OCI-LY7 (cell line): ENCODE measurements at regions not wholly inside any gene's neighbourhood (a gene's known extent, or its start where the extent isn't known, plus 50 kb on each side); places are given as distances from the start of the nearest gene placed in this dataset.

Experiments used
- BruUV-seq: library from RNA; stranded (reverse); fragments of 400-500 nt; replicated peaks from 2 replicates; lab custom pipeline; 2021; lab: Mats Ljungman, UMichigan
- CTCF ChIA-PET: fragments of 300-600 bp; sonication (Branson Sonifier 250); formaldehyde crosslinking; loops from one replicate; lab custom pipeline; 2022; ENCODE audit warnings: antibody characterized with exemption; ENCODE audit not compliant: unreplicated experiment; lab: Charles Lee
- POLR2A ChIA-PET: fragments of 300-600 bp; sonication (Branson Sonifier 250); formaldehyde crosslinking; loops from one replicate; lab custom pipeline; 2022; ENCODE audit warnings: antibody characterized with exemption; lab: Charles Lee
- DNase-seq: peaks from one replicate; pipeline ENCODE4 v3.0.0-alpha.2; 2015; ENCODE audit warnings: low spot score
- H2AFZ ChIP-seq: fragments of 200-600 bp; sonication (generic), shearing (Covaris generic); 2 replicates; pipeline ENCODE4 v1.6.1; 2014; ENCODE audit warnings: mild to moderate bottlenecking, antibody characterized with exemption, low read length, moderate library complexity
- H3K27ac ChIP-seq: fragments of 200-600 bp; sonication (generic); 2 replicates; pipeline ENCODE4 v1.5.1; 2014; ENCODE audit warnings: mixed run types, low read depth, mild to moderate bottlenecking, moderate library complexity, low read length, inconsistent platforms; ENCODE audit not compliant: poor library complexity, severe bottlenecking
- H3K36me3 ChIP-seq: fragments of 200-600 bp; sonication (generic); 2 replicates; pipeline ENCODE4 v1.6.1; 2014; ENCODE audit warnings: mild to moderate bottlenecking, antibody characterized with exemption, low read length, moderate library complexity, mixed read lengths; ENCODE audit not compliant: insufficient read depth
- H3K4me1 ChIP-seq: fragments of 200-600 bp; sonication (generic); 2 replicates; pipeline ENCODE4 v1.5.1; 2014; ENCODE audit warnings: mild to moderate bottlenecking, low read length; ENCODE audit not compliant: insufficient read depth, poor library complexity, severe bottlenecking
- H3K4me2 ChIP-seq: fragments of 200-600 bp; sonication (generic); 2 replicates; pipeline ENCODE4 v1.6.1; 2014; ENCODE audit warnings: mild to moderate bottlenecking, low read length
- H3K4me3 ChIP-seq: fragments of 200-600 bp; sonication (generic); 2 replicates; pipeline ENCODE4 v1.5.1; 2014; ENCODE audit warnings: mild to moderate bottlenecking, low read depth, low read length; ENCODE audit not compliant: poor library complexity, severe bottlenecking
- H3K79me2 ChIP-seq: fragments of 200-600 bp; sonication (generic); 2 replicates; pipeline ENCODE4 v1.6.1; 2016; ENCODE audit warnings: low read depth, mild to moderate bottlenecking, low read length, moderate library complexity, mixed read lengths; ENCODE audit not compliant: insufficient read depth
- H3K9me2 ChIP-seq: fragments of 200-600 bp; sonication (generic); 2 replicates; pipeline ENCODE4 v1.6.1; 2016; ENCODE audit warnings: mild to moderate bottlenecking, low read length, mixed read lengths; ENCODE audit not compliant: insufficient read depth
- H3K9me3 ChIP-seq: fragments of 200-600 bp; sonication (generic); 2 replicates; pipeline ENCODE4 v1.6.1; 2014; ENCODE audit warnings: mild to moderate bottlenecking, mixed run types, low read length, mixed read lengths
- H4K20me1 ChIP-seq: fragments of 200-600 bp; sonication (generic); 2 replicates; pipeline ENCODE4 v1.6.1; 2014; ENCODE audit warnings: mild to moderate bottlenecking, antibody characterized with exemption, low read length, moderate library complexity, mixed read lengths; ENCODE audit not compliant: insufficient read depth
- EZH2phosphoT487 ChIP-seq: fragments of 200-600 bp; sonication (generic); IDR thresholded peaks from 2 replicates; pipeline ENCODE4 v1.6.1; 2018; ENCODE audit warnings: low read depth, borderline replicate concordance, mild to moderate bottlenecking, mixed run types, antibody characterized with exemption, low read length, moderate library complexity, mixed read lengths
- intact Hi-C: fragments of 100-400 bp; cut with micrococcal nuclease; formaldehyde crosslinking; loops from one replicate; pipeline ENCODE4 v1.10.0; 2022; ENCODE audit not compliant: unreplicated experiment
- TF ChIP-seq, protein P1 (sequence below): fragments of 200-600 bp; sonication (generic); conservative IDR thresholded peaks from 2 replicates; pipeline ENCODE4 v1.5.1; 2014; ENCODE audit warnings: mild to moderate bottlenecking, antibody characterized with exemption, low read length, moderate library complexity, mixed read lengths

- CTCF ChIA-PET: interaction anchor here (0.5 kb wide), 1 partner anchor 601 kb away, joined by 3 read pairs; no protein-coding TSS in a partner anchor
Measured at GRCh38 chr2:206212673-206213513, 53.2 kb downstream of the EEF1B2 start.

DNA sequence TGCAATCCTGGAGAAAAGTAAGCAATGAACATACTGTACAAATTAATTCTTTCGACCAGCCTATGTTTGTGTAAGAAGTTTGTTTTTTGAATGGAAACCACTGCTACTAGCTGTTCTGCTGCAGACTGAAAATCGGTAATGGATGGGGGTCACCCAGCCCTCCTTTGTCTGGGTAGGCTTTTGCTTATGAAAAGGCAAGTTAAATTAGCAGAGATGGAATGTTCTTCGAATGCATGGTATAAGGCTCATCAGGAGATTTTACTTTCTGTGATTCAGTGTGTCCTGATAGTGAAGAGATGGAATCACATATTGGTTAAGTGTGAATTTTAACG lies 53.8 kb downstream of the EEF1B2 start:
- POLR2A ChIA-PET: no interaction called here
- Histone ChIP-seq H3K4me3 (no peak overlapping the region), H3K9me2 (no peaks in the 10 kb centered on the region), H4K20me1 (no peaks in the 10 kb centered on the region), H3K9me3 (no peaks in the 10 kb centered on the region), H2AFZ (no peak overlapping the region), H3K36me3 (no peaks in the 10 kb centered on the region), H3K4me2 (no peak overlapping the region), H3K27ac (no peak overlapping the region), H3K79me2 (no peaks in the 10 kb centered on the region), H3K4me1 (no peaks in the 10 kb centered on the region)
- CTCF ChIA-PET: no interaction called here
- TF ChIP-seq EZH2phosphoT487: no peak
- TF ChIP-seq, protein P1, sequence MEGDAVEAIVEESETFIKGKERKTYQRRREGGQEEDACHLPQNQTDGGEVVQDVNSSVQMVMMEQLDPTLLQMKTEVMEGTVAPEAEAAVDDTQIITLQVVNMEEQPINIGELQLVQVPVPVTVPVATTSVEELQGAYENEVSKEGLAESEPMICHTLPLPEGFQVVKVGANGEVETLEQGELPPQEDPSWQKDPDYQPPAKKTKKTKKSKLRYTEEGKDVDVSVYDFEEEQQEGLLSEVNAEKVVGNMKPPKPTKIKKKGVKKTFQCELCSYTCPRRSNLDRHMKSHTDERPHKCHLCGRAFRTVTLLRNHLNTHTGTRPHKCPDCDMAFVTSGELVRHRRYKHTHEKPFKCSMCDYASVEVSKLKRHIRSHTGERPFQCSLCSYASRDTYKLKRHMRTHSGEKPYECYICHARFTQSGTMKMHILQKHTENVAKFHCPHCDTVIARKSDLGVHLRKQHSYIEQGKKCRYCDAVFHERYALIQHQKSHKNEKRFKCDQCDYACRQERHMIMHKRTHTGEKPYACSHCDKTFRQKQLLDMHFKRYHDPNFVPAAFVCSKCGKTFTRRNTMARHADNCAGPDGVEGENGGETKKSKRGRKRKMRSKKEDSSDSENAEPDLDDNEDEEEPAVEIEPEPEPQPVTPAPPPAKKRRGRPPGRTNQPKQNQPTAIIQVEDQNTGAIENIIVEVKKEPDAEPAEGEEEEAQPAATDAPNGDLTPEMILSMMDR: no peak
- intact Hi-C loops: no loop called here
- BruUV-seq: no TSS peak
- no peak for DNase-seq

More at GRCh38 chr2:206212673-206213513, 53.2 kb downstream of the EEF1B2 start:
- POLR2A ChIA-PET: interaction anchor here (0.6 to 1.1 kb wide), 4 partner anchors 11 to 293 kb away, joined by 3 to 7 read pairs (median 3); no protein-coding TSS in a partner anchor
- H3K4me3 ChIP-seq: no peak overlapping the region
- no peak overlapping the region for H3K27ac ChIP-seq
- H3K36me3 ChIP-seq: no peaks in the 10 kb centered on the region
- no peak for DNase-seq
- no peaks in the 10 kb centered on the region for H3K9me2 ChIP-seq
- no TSS peak for BruUV-seq
- no peak for TF ChIP-seq EZH2phosphoT487
- TF ChIP-seq, protein P1: no peak
- no peaks in the 10 kb centered on the region for H3K9me3 ChIP-seq
- H3K4me2 ChIP-seq: no peak overlapping the region
- intact Hi-C loops: no loop called here
- no peak overlapping the region for H2AFZ ChIP-seq
- H3K4me1 ChIP-seq: no peaks in the 10 kb centered on the region
- no peaks in the 10 kb centered on the region for H3K79me2 ChIP-seq
- H4K20me1 ChIP-seq: no peaks in the 10 kb centered on the region

- Histone ChIP-seq H4K20me1 (no peaks in the 10 kb centered on the region), H3K79me2 (no peaks in the 10 kb centered on the region), H3K4me2 (no peak overlapping the region), H3K36me3 (no peaks in the 10 kb centered on the region), H2AFZ (no peak overlapping the region), H3K27ac (no peak overlapping the region), H3K9me3 (0 out of 2 replicates have a peak, but pooled peaks cover 7% of the 10 kb centered on the region), H3K4me3 (no peak overlapping the region), H3K4me1 (no peaks in the 10 kb centered on the region), H3K9me2 (no peaks in the 10 kb centered on the region)
- TF ChIP-seq, protein P1: no peak
- TF ChIP-seq EZH2phosphoT487: no peak
- no peak for DNase-seq
- no TSS peak for BruUV-seq
- intact Hi-C loops: no loop called here
- ChIA-PET CTCF (no interaction called here), POLR2A (interaction anchor here (0.7 kb wide), 1 partner anchor 10 kb away, joined by 3 read pairs; no protein-coding TSS in a partner anchor)
Measured at GRCh38 chr2:206217166-206217565, 57.3 kb upstream of the ZDBF2 start.
